NCI-H82 treated with DMSO at 0.1 percent for 48 hours (cell line): ENCODE measurements at regions not wholly inside any gene's neighbourhood (a gene's known extent, or its start where the extent isn't known, plus 50 kb on each side); places are given as distances from the start of the nearest gene placed in this dataset.

ENCODE experiments used
- DNase-seq: peaks from one replicate; lab custom pipeline; 2025; ENCODE audit not compliant: unreplicated experiment; lab: John Stamatoyannopoulos, UW

DNA sequence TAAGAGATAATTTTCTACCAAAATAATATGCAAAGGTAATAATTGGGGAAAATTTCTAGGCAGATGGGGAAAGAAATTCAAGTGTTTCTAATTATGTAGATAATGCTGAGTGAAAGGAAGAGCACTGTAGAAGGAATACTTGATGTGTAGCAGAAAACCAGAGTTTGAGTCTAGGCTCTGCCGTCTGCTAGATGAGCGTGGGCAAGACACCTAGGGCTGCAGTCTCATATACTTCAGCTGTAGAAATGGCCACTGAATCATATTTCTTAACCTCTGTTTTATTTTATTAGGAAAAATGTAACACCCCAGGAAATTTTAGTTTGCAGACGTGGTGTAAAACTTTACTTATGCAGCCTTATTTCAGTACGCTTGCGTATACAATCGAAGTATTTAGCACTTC is 59.8 kb upstream of the SLC38A2 start:
- DNase-seq = no peak

DNA sequence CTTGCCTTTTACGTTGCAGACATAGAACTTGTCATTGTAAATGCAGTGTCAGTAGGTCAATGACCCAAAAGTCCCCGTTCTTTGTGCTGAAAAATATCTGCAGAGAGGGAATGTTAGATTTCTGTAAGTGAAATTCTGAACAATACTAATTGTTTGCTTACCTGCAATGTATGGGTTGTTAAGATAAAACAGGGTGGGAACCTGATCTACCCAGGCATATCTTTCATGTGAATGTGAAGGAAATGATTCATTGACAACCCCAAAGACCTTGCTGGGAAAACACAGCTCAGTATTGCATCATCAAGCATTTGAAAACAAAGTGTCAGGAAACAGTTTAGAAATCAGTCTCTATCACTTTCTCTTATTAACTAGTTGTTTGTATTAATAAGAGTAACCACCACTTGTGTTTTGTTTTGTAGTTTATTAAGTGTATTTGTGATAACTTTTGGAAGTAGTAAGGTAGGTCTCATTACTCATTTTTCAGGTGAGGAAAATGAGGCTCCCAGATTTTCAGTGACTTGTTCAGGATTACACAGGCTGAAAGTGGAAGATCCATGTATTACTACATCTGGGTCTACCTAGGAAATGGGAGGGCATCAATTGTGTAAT is 57.9 kb upstream of the SLC38A2 start:
- DNase-seq = no peak
